CD4-positive, alpha-beta T cell treated with Interleukin-15 for 4 hours (primary cell): ENCODE measurements at regions not wholly inside any gene's neighbourhood (a gene's known extent, or its start where the extent isn't known, plus 50 kb on each side); places are given as distances from the start of the nearest gene placed in this dataset.

Experiments
- DNase-seq: peaks from one replicate; pipeline ENCODE4 v3.0.0-alpha.2; 2020; ENCODE audit warnings: low spot score

DNA sequence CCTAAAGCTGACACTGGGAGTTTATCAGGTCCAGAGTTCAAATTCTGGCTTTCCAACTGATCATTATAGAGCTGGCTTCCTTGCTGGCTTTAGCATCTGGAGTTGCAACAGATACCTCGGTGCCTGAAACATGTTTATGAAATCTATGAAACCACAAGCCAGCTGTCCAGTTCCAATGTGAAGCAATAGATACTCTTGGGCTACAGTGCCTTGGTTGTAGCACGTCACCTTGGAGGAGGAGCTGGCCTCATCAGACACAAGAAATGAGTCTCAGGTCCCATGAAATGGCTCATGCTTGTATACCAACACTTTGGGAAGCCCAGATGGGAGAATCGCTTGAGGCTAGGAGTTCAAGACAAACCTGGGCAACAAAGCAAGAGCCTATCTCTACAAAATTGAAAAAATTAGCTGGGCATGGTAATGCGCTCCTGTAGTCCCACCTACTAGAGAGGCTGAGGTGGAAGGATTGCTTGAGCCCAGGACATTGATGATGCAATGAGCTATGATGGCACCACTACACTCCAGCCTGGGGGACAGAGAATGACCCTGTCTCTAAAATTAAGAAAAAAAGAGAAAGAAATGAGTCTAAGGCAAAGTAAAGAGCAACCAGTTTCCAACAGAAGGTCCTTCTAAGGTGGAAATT is 132.5 kb upstream of the ZNF648 start:
- DNase-seq = no peak

DNA sequence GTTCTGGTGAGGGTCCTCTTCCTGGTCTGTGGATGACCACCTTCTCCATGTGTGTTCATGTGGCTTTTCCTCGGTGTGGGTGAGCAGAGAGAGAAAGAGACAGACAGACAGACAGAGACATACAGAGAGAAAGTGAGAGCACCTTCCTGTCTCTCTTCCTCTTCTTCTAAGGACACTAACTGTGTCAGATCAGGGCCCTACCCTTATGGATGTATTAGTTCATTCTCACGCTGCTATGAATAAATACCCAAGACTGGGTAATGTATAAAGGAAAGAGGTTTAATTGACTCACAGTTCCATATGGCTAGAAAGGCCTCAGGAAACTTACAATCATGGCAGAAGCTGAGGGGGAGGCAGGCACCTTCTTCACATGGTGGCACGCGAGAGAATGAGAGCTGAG is 131.5 kb upstream of the ZNF648 start:
- no peak for DNase-seq

DNA sequence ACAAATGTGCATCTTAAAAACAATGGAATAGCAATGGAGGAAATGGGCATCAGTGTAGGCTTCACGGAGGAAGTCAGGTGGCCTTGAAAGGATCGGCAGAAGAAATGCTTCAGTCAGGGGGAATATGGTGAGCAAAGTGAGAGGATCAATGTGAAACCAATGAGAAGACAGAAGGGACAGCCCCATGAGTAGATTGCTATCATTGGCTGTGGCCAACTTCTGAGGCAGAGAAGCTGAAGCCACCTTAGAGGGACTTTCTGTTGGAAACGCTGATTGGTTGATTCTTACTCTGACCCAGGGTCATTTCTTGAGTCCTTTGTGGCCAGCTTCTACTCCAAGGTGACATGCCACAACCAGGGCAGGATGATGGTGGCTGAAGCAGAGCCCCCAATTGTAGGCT is 130.7 kb upstream of the ZNF648 start:
- DNase-seq = no peak

DNA sequence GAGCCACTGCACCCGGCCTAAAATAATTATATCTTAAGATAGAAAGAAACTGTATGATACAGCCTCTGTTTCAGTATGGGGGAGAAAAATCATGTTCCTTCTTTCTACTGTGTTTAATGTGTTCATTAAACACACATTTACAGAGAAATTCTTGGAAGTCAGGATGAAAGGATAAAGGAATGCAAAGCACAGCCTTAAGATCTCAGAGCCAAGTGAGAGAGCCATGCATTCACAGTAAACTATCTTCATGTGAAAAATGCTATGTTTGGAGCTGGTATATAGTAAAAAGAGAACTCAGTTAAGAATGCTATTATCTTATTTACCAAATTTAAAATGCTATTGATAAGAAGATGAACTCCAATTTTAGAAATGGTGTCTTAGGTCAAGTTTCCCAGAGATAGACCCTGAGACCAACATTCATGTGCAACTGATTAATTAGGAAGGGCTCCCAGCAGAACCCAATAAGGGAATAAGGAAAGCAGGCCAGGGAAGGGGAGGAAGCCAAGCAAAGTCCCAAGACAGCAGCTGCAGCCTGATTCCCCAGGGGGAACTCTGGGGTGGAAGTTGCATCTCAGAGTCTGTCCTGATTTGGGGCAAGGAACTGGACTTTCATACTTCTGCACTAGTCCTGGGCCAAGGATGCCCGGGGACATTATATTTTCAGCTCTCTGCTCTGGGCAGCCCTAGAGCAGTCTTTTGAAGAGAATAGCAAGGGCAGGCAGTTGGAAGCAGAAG is 130.0 kb upstream of the ZNF648 start:
- no peak for DNase-seq

DNA sequence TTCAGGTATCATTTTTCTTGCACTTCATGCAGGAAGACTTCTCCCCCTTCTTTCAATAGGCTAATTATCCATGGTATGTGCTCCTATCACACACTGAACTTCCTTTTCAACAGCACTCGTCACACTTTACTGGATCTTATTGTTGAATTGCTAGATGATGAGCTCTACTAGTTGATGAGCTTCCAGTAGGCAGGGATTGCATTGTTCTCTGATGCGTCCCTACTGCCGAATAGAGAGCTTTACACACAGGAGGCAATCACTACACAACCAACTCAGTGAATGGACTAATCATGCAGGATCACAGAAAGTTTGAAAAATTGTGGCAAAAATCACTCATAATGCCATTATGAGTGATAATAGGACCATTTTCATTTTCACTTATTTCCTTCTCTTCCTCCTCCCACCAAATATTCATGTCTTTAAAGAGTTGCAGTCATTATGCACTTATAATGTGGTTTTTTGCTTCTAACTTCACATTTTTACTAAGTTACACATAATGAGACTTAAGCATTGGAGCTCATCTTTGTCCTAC is 128.1 kb upstream of the ZNF648 start:
- DNase-seq = no peak

DNA sequence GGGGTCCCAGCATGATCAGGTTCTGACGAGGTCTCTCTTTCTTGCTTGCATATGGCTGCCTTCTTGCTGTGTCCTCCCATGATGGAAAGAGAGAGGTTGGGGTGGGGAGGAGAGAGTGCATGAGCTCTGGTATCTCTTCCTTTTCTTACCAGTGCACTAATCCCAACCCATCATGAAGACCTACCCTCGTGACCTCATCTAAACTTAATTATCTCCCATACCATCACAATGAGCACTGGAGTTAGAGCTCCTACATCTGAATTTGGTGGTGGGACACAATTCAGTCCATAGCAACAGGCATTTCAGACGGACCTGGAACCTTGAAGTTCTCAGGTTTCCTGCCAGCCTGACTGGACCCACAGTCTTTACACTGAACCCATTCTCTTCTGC is 125.2 kb upstream of the ZNF648 start:
- DNase-seq = no peak

DNA sequence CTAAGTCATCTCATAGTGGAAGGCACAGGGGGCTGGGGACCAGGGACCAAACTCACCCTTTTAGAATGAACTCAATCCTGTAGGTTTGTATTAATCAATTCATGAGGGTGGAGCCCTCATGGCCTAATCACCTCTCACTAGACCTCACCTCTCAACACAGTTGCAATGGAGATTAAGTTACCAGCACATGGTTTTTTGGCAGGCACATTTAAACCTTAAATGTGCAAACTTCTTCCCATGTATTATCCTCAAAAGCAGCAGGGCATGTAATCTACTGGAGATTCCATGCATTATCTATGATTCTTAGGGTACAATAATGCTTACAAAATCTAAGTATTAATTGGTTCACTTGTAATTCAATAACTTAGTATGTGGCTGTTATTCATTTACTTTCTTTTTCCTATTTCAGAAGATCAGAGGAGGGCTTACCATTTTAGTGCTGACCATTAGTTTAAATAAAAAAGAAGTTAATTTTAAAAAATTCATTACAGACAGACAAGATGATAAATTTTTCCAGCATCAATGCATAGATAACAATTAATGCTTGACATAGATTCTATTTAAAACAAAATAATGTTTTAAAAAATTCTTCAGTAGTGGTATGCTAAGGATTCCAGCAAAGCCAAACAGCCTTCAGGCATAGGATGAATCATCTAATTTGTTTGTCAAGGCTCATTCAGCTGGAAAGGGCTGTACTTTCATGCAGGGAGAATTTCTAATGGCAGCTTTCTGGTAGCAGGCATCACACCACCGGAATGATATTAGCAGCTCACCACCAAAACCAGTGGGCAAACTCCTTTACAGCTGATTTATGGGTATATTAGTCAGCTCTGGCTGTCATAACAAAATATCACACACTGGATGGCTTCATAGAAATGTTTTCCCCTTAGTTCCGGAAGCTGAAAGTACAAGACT is 124.6 kb upstream of the ZNF648 start:
- no peak for DNase-seq

DNA sequence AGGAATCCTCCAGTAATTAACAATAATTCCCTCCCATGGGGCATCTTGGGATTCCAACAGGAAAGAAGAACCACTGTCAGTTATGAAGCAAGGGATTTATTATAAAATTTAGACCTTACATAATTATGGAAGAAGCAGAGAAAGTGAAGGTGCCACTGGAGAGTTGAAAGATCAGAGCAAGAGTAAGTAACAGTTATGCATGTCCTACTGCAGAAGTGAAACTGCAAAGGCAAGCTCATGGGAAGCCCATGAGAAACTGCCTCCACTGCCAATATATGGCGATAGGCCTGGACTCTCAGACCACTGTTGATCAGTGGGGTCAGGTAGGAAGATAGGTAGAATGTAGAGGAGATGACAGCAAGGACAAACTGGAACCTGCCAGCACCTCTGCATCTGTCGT is 123.6 kb upstream of the ZNF648 start:
- DNase-seq = no peak

DNA sequence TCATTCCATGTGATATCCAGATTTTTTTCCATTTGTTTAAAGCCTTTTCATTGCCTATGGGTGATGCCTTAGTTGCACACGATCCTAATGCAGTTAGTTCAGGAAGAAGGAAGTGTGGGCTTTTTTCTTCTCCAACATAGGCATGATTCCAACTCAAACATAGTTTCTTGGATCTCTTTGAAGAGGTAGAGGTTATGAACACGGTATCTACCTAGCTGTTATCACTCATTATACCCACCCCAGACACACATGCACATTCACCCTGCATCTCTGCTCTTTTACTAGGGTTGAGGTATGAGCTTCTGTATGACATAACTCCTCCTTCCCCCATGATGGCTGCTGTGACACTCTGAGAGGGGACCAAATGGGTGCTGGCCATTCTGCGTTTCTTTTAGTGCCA is 122.1 kb upstream of the ZNF648 start:
- no peak for DNase-seq

DNA sequence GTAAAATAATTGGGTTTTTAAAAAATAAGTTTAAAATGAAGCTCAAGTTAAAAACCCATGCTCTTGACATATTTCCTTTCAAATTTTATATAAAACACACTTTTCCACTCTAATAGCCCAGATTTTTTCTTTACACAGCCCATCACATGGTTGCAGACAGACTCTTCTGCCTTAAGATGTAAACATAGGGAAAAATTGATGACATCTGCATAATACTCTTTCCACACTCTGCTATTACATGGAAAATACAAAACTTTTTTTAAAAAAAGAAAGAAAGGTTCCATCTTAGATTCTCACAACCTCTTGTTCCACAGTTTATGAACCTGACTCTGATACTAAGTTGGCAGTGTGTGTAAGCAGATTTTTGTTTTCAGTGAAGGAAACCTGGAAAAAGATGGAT is 120.8 kb upstream of the ZNF648 start:
- DNase-seq = no peak

DNA sequence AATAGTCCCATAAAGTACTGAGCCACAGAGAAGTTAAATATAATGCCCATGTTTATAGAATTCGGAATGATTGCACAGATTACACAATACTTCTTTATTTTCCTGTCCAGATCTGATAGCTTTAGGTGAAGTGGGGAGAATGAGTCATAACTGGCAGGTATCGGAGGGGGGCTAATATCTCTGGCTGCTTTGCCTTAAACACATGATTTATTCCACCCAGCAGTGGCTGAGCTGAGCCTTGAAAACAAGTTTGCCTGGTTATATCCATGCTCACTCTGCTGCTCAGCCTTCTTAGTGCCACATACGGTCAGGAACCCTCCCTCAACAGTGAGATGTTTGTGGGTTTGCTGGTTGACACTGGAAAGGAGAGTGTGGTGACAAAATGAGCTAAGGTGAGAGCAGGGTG is 119.7 kb upstream of the ZNF648 start:
- no peak for DNase-seq

DNA sequence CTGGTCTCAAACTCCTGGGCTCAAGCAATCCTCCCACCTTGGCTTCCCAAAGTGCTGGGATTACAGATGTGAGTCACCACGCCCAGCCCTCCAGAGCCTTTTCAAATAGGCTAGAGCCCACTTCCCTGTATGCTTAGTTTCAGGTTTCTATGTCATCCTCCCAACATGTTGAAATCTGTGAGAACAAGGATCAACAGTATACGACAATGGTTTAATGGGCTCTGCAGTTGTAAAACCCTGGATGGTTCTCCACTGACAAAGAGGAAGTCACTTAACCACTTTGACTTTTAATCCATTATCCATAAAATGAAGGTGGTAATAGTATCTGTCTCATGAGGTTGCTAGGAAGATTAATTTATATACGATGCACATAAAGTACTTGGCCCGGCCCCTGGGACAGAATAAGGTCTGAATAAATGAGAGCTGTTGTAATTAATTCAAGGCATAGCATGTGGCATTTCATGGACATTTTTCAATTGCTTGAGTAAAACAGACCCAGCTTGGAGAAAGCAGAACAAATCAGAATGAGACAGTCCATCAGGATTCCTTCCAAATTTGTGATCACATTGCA is 113.9 kb upstream of the ZNF648 start:
- no peak for DNase-seq

DNA sequence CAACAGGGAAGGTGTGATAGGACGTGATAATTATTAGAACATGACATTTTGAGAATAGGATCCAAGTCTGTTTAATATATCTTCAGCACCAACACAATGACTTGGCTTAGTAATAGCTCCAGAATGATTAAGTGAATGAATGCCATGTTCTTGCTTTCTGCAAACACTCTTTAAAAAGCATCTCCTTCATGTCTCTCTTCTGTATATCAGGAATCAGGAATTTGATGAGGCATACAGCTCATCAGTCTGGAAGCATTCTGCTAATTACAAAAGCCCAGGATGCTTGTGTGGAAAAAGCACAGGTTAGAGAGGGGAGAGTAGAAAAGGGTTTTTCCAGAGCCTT is 113.0 kb upstream of the ZNF648 start:
- no peak for DNase-seq

DNA sequence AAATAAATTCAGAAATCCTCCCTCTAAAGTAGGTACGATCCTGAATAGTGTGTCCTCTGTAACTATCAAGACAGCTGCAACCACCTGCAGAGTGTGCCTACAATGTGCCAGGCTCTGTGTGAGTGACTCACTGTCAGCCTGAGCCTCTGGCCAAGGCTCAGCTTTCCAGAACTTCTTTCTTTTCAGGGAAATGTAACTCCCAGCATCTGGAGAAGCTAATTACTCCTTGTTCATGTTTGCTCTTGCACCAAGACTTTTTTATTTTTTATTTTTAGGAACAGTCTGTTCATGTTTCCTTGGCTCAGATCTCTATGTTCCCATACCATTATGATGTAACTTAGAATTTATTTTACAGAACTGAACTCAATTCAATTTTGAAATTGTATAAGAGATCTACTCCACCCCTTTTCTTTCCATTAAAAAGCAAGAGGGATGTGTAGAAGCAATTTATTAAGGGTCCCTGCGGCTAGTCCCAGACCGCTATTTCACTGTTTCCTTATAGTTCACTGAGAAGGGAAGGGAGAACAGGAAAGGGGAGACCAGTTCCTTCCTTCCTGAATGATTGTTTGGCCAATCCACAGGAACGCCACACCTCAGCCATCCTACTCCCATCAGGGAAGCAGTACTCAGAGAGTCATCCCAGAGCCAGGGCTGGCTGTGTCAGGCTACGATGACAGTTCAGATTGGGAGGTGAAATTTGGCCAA is 112.4 kb upstream of the ZNF648 start:
- no peak for DNase-seq

DNA sequence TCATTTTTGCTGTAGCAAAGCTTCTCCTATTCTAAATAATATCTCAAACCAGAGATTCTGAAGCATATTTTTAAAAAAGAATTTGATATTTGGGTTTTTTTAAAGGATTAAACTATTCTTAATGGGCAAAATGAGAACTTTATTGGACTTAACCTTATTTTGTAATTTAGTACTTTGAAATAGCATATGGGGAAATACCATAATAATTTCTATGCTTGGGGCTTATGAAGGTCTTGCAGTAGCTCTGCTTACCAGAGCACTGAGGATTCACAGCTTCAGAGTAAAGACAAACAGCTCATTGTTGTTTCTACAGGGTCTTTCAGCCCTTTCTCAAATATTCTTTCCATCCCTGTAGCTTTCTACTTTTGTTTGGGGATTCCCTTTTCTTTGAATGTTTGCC is 111.2 kb upstream of the ZNF648 start:
- DNase-seq = no peak

DNA sequence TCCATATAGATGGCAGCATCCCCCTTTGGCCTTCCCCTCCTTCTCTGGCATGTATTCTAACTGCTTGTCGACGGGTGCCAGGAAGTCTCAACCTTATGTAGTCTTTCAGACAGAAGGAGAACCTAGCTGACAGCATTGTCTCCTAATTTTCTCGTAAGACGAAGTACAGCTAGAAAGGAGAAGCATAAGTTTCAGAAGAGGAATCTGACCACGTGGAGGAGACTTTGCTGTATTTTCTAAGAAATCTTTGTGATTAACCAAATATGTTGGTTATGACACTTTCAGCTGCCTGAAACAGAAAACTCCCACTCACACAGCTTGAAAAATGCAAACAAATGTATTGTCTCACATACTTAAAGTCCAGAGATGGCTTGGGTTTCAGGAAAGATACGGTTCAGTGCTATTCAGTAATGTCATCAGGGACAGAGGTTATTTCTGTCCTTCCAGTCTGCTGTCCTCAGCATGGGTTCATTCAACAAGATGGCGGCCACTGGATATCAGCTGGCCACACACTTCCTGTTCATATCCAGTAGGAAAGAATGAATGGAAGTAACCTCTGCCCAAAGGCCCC is 109.5 kb upstream of the ZNF648 start:
- no peak for DNase-seq

DNA sequence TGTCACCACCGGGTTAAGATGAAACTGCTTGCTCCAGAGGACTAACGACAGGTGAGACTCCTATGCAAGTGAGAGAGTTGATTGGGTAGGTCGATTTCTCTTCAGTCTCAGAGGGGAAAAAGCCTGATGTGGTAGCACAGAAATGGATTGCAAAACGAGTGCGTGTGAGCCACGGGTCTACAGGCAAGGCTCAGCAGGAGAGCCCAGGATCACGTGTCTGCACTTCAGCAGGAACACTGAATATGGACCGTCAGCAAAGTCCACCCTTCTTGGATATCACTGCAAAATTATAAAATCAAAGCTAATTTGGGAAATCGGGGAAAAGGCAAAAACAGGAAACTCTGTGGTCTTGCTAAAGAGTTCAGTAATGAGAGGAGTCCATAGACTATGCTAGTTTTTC is 107.7 kb upstream of the ZNF648 start:
- DNase-seq = no peak

DNA sequence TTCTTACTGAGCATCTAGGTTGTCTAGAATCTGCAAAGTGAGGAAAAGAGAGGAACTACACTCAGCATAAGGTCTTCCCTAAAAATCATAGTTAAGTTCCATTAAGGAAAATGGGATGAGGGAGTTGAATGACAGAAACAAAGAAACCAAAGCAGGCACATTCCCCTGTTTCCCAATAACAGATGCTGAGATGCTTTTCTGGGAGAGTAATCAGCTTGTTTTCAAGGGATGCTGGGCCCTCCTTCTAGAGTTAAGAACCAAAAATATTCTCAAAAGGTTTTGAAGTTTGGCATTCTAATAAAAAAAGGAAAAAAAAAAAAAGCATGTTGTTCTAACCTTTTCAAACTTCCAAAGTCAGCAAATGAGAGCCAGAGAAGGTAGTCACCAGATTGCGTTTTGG is 105.2 kb upstream of the ZNF648 start:
- no peak for DNase-seq

DNA sequence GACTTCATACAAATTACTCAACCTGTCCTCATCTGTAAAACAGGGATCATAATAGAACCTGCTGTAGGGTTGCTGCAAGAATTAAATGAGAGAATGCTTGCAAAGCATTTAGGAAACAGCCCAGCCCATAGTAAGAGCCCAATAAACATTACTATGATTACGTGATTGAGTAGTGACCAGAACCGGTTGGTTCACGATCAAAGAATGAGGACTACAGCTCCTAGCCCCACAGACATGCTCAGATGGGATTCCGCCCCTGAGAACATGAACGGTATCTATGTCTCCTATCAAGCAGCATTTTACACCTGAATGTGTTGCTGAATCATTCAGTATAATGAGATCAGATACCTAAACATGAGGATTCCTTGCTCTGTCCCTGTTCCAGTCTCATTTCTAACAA is 104.8 kb upstream of the ZNF648 start:
- DNase-seq = no peak

DNA sequence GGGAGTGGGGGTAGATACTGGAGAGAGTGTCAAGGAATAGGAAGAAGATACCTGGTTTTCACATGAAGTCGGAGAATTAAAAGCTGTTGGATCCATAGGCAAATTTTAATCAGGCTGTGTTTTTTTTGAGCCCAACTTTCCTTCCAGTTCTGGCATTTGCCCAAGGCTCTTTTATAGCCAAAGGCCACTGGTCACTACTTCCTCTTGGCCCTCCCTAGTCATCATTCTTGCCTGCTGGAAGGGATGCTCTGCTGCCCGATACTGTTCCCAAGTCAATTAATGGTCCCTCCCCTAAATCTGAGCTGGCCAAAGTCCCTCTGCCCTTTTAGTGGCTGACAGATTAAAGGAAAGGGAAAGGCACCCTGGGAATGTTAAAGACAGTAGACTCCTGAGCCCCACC is 102.8 kb upstream of the ZNF648 start:
- DNase-seq = no peak

DNA sequence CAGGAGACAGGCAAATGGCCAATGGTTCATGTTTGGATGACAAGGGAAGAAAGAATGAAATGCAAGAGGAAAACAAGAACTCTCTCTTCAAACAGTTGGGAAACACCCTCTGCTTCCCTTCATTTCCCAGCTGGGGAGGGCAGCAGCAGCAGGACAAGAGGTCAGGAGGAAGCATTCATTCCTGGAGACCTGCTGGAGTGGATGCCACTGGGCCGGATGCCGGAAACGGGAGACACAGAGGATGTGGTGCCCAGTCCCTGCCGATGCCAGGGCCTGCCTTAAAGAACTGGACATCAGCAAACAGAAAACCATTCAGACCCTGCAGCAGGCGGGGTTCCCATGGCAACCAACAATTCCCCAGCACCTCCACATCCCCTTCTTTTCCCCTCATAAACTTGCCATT is 102.3 kb upstream of the ZNF648 start:
- DNase-seq = no peak

DNA sequence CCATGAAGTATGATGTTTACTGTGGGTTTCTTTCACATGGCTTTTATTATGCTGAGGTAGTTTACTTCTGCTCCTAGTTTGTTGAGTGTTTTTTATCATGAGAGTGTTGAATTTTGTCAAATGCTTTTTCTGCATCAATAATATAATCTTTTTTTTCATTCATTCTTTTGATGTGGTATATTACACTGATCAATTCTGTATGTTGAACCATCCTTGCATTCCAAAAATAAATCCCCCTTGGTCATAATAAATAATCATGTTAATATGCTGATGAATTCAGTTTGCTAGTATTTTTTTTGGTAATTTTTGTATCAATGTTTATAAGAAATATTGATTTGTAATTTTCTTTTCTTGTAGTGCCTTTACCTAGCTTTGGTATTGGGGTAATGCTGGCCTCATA is 97.9 kb upstream of the ZNF648 start:
- DNase-seq = no peak
